ENCODE measurements at regions not wholly inside any gene's neighbourhood (a gene's known extent, or its start where the extent isn't known, plus 50 kb on each side); places are given as distances from the start of the nearest gene placed in this dataset.
A peak's percentile ranks its signal among the peaks of the same experiment; 100 is the strongest.

GRCh38 chr12:76144245-76144549, 59.7 kb upstream of the NAP1L1 start:
- no TSS peak for BruUV-seq (replicated peaks)
- no peak for TF ChIP-seq EZH2 (IDR thresholded peaks at IDR 0.05; ENCODE audit: low read depth)
- TF ChIP-seq, protein P1, sequence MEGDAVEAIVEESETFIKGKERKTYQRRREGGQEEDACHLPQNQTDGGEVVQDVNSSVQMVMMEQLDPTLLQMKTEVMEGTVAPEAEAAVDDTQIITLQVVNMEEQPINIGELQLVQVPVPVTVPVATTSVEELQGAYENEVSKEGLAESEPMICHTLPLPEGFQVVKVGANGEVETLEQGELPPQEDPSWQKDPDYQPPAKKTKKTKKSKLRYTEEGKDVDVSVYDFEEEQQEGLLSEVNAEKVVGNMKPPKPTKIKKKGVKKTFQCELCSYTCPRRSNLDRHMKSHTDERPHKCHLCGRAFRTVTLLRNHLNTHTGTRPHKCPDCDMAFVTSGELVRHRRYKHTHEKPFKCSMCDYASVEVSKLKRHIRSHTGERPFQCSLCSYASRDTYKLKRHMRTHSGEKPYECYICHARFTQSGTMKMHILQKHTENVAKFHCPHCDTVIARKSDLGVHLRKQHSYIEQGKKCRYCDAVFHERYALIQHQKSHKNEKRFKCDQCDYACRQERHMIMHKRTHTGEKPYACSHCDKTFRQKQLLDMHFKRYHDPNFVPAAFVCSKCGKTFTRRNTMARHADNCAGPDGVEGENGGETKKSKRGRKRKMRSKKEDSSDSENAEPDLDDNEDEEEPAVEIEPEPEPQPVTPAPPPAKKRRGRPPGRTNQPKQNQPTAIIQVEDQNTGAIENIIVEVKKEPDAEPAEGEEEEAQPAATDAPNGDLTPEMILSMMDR (conservative IDR thresholded peaks at IDR 0.05), result no peak
- Histone ChIP-seq H3K9me2 (ENCODE audit: insufficient read depth) (no peaks in the 10 kb centered on the region), H3K4me2 (no peak overlapping the region), H4K20me1 (ENCODE audit: insufficient read depth) (no peaks in the 10 kb centered on the region), H3K79me2 (ENCODE audit: low read depth) (no peaks in the 10 kb centered on the region), H3K4me3 (no peak overlapping the region), H2AFZ (no peak overlapping the region), H3K27ac (no peak overlapping the region), H3K4me1 (replicated peaks; ENCODE audit: insufficient read depth) (no peaks in the 10 kb centered on the region), H3K36me3 (ENCODE audit: low read depth) (no peaks in the 10 kb centered on the region), H3K27me3 (ENCODE audit: insufficient read depth, low read depth) (no peaks in the 10 kb centered on the region), H3K9me3 (ENCODE audit: insufficient read depth, low read depth) (no peaks in the 10 kb centered on the region), H3F3A (ENCODE audit: insufficient read depth, low read depth) (no peaks in the 10 kb centered on the region)
- intact Hi-C loops (cut with micrococcal nuclease; ENCODE audit: unreplicated experiment), result no loop called here
- CTCF ChIA-PET, result no interaction called here
- POLR2A ChIA-PET (ENCODE audit: unreplicated experiment), result no interaction called here
- peak in 1 of 2 experiments; percentile 10 for DNase-seq

DNA sequence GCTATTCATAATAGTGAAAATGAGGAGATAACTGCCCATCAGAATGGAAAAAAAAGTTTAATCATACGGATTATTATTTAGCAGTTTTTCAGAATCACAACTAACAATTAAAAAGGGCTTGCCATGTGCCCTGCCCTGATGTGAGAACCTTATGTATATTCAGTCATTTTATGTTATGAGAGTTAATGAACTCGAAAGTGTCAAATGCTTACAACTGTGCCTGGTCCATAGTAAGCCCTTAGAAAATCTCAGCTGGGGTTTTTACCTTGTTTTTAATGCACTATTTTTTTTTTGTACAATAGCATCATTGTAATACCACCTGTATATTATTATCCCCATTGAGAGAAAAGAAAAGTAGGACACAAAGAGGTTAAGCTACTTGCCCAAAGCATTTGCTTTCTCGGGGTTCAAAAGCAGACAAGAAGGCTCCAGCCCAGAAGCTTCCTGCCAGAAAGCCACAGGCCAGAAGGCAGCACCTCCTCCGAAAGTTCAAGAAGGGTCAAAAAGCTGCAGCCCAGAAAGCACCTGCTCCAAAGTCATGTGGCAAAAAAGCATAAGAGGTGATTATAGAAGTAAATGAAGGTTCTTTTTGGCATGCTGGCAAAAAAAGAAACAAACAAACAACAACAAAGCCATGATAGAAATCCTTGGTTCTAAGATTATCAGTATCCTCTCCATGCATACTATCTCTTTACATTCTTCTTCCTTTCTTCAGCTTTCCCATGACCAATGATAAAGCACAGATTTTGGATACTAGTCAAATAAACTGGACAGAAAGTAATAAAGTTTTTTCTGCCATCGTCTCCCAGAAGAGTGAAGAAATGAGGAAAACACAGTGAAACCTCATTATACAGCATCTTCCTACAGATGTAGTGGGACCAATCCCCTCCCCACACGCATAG, 59.1 kb upstream of the NAP1L1 start:
- intact Hi-C loops (cut with micrococcal nuclease; ENCODE audit: unreplicated experiment), result no loop called here
- Histone ChIP-seq H4K20me1 (ENCODE audit: insufficient read depth) (no peaks in the 10 kb centered on the region), H3K27me3 (ENCODE audit: insufficient read depth, low read depth) (no peaks in the 10 kb centered on the region), H3K4me2 (no peak overlapping the region), H2AFZ (no peak overlapping the region), H3K4me3 (no peak overlapping the region), H3K36me3 (ENCODE audit: low read depth) (no peaks in the 10 kb centered on the region), H3K9me3 (ENCODE audit: insufficient read depth, low read depth) (no peaks in the 10 kb centered on the region), H3K4me1 (replicated peaks; ENCODE audit: insufficient read depth) (no peaks in the 10 kb centered on the region), H3K27ac (no peak overlapping the region), H3F3A (ENCODE audit: insufficient read depth, low read depth) (no peaks in the 10 kb centered on the region), H3K9me2 (ENCODE audit: insufficient read depth) (no peaks in the 10 kb centered on the region), H3K79me2 (ENCODE audit: low read depth) (no peaks in the 10 kb centered on the region)
- POLR2A ChIA-PET (ENCODE audit: unreplicated experiment), result no interaction called here
- no peak for DNase-seq
- CTCF ChIA-PET, result no interaction called here
- no TSS peak for BruUV-seq (replicated peaks)
- TF ChIP-seq, protein P1 (conservative IDR thresholded peaks at IDR 0.05), result no peak
- no peak for TF ChIP-seq EZH2 (IDR thresholded peaks at IDR 0.05; ENCODE audit: low read depth)

- POLR2A ChIA-PET (ENCODE audit: unreplicated experiment), result interaction anchor here (0.6 kb wide), 1 partner anchor 424 kb away, joined by 4 read pairs; no protein-coding TSS in a partner anchor
- no peaks in the 10 kb centered on the region for H3K4me1 ChIP-seq (replicated peaks; ENCODE audit: insufficient read depth)
- no peak overlapping the region for H3K4me3 ChIP-seq
- H3K36me3 ChIP-seq (ENCODE audit: low read depth), result no peaks in the 10 kb centered on the region
- intact Hi-C loops (cut with micrococcal nuclease; ENCODE audit: unreplicated experiment), result no loop called here
- H2AFZ ChIP-seq, result no peak overlapping the region
- H3K27me3 ChIP-seq (ENCODE audit: insufficient read depth, low read depth), result no peaks in the 10 kb centered on the region
- BruUV-seq (replicated peaks), result no TSS peak
- H4K20me1 ChIP-seq (ENCODE audit: insufficient read depth), result no peaks in the 10 kb centered on the region
- no peaks in the 10 kb centered on the region for H3K79me2 ChIP-seq (ENCODE audit: low read depth)
- no peak overlapping the region for H3K4me2 ChIP-seq
- DNase-seq, result no peak
- CTCF ChIA-PET, result no interaction called here
- no peaks in the 10 kb centered on the region for H3K9me3 ChIP-seq (ENCODE audit: insufficient read depth, low read depth)
- H3F3A ChIP-seq (ENCODE audit: insufficient read depth, low read depth), result no peaks in the 10 kb centered on the region
- H3K27ac ChIP-seq, result no peak overlapping the region
- TF ChIP-seq, protein P1 (conservative IDR thresholded peaks at IDR 0.05), result no peak
- TF ChIP-seq EZH2 (IDR thresholded peaks at IDR 0.05; ENCODE audit: low read depth), result no peak
- no peaks in the 10 kb centered on the region for H3K9me2 ChIP-seq (ENCODE audit: insufficient read depth)
Measured at GRCh38 chr12:76142305-76142704, 57.8 kb upstream of the NAP1L1 start.

Measured in PC-9 (cell line).